T-helper 1 cell treated with Interleukin-12 subunit alpha and Interleukin-12 subunit beta and Interleukin-4 antibody, amounts not matched to agents 30 ng/mL and 1 ng/mL, for 36 hours (primary cell): ENCODE measurements at regions not wholly inside any gene's neighbourhood (a gene's known extent, or its start where the extent isn't known, plus 50 kb on each side); places are given as distances from the start of the nearest gene placed in this dataset.
"Not testable (repeated sequence)": the region's sequence is repeated elsewhere in the genome, so short reads cannot be mapped to it uniquely, and the experiment has no call there.

Source experiments
- intact Hi-C: fragments of 100-400 bp; cut with micrococcal nuclease; formaldehyde crosslinking; loops from one replicate; pipeline ENCODE4 v1.15.1; 2024

DNA sequence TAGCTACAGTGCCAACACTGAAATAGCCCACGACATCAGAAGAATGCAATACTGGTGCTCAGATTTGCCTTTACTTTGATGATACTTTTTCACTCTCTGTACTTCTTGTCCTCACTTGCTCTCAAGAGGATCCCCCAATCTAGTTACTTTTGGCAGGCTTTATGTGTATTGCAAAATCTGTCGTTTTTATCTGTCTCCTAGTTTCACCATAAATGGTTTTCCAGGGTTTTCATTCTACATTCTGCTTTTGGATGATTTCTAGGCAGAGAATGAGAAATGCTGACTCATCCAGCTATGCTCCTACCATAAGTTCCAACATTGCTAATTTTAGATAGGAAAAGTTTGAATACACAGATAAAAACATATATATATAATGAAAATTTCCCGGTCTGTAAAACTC lies 659.5 kb upstream of the NRG3 start:
- intact Hi-C loops: no loop called here

GRCh38 chr10:81216949-81217348 lies 658.0 kb upstream of the NRG3 start:
- intact Hi-C loops: no loop called here

GRCh38 chr10:81218307-81218706 lies 656.7 kb upstream of the NRG3 start:
- intact Hi-C loops: no loop called here

DNA sequence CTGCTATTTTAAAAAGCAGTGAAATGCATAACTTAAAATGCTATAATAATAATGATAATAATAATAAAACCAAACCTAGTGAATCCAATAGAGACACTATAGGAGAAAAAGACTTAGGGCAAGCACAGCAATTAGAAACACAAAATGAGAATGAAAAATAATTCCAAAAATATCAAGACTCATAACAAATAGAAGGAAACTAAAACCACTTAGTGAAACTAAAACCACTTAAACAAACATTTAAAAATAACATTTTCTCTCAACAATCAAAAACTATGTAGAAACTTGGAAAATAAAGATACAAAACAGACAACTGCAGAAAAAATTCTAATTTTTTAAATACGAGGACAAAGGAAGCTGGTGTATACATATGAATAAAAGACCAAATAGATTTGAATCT lies 655.2 kb upstream of the NRG3 start:
- intact Hi-C loops: no loop called here

DNA sequence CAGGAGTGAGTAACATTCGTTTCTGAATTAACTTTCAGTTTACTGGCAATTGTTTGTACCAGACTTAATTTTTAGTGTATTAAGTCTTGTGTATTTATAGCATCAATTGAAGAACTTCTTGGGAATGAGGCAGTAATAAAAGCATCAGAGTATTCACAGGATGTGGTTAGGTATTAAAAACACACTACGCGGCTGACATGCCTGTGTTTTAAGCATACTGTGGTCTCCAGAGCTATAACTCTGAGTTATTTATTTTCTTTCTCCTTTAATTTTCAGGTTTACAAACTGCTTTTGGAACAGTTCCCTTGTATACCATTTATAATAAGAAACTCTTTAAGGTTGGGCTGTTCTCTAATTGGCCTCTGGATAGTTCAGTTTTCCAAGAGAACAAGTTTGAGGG lies 626.1 kb upstream of the NRG3 start:
- intact Hi-C loops: no loop called here

GRCh38 chr10:81251457-81252115 lies 623.4 kb upstream of the NRG3 start:
- intact Hi-C loops: no loop called here

DNA sequence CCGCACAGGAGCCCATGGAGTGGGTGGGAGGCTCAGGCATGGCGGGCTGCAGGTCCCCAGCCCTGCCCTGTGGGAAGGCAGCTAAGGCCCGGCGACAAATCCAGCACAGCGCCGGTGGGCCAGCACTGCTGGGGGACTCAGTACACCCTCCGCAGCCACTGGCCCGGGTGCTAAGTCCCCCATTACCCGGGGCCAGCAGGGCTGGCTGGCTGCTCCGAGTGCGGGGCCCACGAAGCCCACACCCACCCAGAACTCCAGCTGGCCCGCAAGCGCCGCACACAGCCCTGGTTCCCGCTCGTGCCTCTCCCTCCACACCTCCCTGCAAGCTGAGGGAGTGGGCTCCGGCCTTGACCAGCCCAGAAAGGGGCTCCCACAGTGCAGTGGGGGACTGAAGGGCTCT lies 610.0 kb upstream of the NRG3 start:
- intact Hi-C loops: not testable (repeated sequence)

DNA sequence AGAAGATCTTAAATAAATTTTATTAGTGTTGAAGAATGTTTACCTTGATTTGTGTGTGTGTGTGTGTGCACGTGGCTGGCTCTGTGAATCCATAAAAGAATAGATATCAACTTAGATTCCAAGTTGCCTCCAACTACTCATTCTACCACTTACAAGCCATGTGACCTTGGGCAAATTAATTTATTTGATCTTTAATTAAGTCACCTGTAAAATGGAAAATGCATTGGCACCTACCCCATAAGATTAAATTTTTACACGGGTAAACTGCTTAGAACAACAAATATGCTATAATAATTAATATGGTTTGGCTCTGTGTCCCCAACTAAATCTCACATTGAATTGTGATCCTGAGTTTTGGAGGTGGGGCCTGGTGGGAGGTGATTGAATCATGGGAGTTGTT lies 604.9 kb upstream of the NRG3 start:
- intact Hi-C loops: no loop called here

DNA sequence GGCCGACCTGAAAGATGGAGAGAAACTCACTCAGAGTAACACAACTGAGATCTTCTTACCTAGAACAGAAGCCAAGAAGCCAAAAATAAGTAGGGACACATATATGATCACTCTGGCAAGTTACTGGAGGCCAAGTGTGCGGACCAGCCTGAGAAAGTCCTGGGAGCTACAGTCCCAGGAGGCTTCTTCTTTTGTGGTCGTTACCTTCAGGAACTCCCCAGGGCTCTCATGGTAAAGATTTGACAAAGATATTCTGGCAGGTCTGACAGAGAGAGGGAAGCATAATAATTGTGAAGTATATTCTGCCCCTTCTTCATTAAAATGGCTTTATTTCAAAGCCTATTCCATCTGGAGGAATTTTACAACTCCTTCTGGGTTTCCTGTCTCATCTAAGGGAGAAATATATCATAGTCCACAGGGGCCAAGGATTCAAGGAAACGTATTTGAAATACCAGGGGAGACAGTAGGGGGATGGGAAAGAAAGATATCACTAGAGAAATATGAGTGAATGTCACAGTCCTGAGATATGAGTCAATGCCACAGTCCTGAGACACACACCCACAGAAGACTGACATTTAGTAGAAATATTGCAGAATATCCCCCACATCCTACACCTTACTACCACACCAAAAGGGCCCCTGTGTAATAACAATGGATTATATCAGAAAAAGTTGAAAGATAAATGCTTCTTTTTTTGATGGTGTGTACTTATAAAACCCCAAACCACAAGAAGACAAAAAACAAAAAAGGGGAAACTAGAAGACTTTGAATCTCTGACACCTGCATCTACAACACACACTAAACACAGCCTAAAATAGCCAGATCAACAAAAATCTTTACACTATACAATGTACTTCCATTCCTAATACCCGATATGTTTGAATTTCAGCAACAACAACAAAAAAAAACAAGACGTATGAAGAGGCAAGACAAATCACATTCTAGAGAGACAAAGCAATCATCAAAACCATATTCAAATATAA lies 594.2 kb upstream of the NRG3 start:
- intact Hi-C loops: no loop called here

DNA sequence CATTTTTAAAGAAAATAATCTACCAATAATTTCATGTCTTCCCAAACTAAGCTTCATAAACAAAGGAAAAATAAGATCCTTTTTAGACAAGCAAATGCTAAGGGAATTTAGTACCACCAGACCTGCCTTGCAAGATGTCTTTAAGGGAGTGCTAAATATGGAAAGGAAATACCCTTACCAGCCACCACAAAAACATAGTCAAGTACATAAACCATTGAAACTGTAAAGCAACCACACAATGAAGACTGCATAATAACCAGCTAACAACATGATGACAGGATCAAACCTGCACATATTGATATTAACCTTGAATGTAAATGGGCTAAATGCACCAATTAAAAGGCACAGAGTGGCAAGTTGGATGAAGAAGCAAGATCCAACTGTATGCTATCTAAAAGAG lies 586.5 kb upstream of the NRG3 start:
- intact Hi-C loops: no loop called here

- intact Hi-C loops: no loop called here
Observed at GRCh38 chr10:81297292-81297691, 577.7 kb upstream of the NRG3 start.

- intact Hi-C loops: no loop called here
Observed at GRCh38 chr10:81303656-81304055, 571.3 kb upstream of the NRG3 start.

GRCh38 chr10:81306971-81307782 lies 567.8 kb upstream of the NRG3 start:
- intact Hi-C loops: no loop called here

DNA sequence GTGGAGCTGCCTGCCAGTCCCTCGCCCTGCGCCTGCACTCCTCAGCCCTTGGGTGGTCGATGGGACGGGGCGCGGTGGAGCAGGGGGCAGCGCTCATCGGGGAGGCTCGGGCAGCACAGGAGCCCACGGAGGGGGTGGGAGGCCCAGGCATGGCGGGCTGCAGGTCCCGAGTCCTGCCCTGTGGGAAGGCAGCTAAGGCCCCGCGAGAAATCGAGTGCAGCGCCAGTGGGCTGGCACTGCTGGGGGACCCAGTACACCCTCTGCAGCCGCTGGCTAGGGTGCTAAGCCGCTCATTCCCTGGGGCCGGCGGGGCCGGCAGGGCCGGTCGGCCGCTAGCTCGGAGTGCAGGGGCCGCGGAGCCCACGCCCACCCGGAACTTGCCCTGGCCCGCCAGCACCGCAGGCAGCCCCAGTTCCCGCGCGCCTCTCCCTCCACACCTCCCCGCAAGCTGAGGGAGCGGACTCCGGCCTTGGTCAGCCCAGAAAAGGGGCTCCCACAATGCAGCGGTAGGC lies 565.9 kb upstream of the NRG3 start:
- intact Hi-C loops: no loop called here

- intact Hi-C loops: no loop called here
Observed at GRCh38 chr10:81314471-81314870, 560.5 kb upstream of the NRG3 start.

DNA sequence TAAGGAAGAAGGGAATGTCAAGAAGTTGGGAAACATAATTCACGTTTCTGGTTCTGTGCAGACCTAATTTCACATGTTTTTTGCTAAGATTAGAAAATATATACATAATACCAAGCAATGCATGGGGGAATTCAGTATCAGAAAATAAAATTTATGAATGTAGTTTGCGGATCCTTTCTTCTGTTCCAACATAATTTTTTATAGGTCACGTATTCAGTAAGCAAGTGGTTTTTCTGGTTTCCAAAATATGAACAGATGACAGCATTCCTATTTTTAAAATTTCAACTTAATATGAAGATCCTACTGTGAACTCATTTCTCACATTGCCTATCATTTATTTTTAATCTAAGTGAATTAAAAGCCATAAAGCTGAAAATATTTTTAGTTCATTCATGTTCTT lies 560.0 kb upstream of the NRG3 start:
- intact Hi-C loops: no loop called here

DNA sequence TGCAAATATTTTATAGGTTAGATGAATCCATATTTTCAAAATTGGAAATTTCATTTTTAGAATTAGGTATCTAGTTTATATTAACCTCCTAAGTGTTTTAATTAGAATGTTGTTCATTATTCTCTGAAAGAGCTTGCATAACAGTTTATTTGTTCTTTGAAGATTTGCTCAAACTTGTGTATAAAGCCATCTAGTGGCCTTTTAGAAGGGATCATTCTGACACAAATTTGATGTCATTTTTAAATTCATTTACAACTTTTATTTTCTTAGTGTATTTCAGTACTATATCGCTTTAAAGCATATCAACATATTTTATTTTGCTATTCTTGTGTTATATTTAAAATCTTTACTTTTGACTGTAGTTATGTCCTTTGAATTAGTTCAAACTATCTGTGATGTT lies 527.0 kb upstream of the NRG3 start:
- intact Hi-C loops: no loop called here

DNA sequence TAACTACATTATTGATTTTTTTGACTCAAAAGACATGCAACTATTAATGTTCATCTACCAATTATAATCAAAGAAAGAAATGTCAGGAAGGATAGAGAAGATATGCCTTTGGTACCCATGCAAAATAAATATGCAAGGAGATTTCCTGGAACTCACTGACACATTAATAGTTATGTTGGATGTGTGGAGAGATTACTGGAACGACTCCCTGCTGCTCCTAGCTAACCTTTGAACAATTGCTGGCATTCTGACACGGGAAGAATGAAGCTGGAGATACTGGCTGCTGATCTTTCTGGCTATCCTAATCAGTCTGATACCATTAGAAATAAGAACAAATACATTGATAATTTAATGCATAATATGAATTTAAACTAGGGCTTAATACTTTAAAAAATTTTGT lies 507.9 kb upstream of the NRG3 start:
- intact Hi-C loops: no loop called here

- intact Hi-C loops: no loop called here
Observed at GRCh38 chr10:81386817-81387216, 488.2 kb upstream of the NRG3 start.

DNA sequence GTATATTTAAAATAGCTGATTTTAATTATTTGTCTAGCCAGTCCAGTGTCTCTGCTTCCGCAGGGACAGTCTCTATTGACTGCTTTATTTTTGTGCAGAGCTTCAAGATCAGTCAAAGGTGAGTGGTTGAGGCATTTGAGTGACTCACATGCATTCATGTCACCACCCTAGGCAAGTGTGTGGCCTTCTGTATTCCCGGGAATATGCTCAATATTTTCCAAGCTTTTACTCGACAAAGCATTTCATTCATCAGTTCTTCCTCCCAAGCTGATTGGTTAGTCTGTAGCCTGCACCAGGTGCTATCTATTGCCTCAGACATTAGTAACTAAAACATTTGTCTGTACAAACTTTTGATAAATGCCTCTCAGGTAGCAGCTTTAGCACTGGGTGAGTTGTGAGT lies 471.5 kb upstream of the NRG3 start:
- intact Hi-C loops: no loop called here

- intact Hi-C loops: no loop called here
Observed at GRCh38 chr10:81405399-81405798, 469.6 kb upstream of the NRG3 start.

DNA sequence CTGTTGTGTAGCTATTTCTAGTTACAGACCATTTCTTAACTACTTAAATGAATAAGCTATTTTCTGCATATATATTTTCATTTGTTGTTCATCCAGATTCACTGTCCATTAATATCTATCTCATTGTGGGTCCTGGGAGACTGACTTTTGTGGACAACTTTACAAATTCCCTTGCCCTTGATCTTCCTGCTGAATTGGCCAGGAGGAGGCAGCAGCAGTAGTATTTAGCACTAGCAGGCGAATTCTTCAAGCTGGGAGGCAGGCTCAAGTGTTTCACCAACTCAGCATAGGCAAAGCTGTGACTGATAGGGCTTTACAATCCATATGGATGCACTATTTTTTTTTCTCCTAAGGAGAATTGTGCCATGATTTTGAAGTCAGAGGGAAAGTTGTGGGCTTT lies 461.0 kb upstream of the NRG3 start:
- intact Hi-C loops: no loop called here
